ENCODE measurements at regions not wholly inside any gene's neighbourhood (a gene's known extent, or its start where the extent isn't known, plus 50 kb on each side); places are given as distances from the start of the nearest gene placed in this dataset.

GRCh38 chr22:44380756-44381486, 68.2 kb upstream of the SHISAL1 start:
- no peak for TF ChIP-seq CTCF (IDR thresholded peaks at IDR 0.05)
- TF ChIP-seq POLR2A (IDR thresholded peaks at IDR 0.05), result no peak
- Histone ChIP-seq H3K9me3 (no peaks in the 10 kb centered on the region), H3K4me1 (peaks cover 4% of the 10 kb centered on the region), H3K27me3 (no peaks in the 10 kb centered on the region), H3K27ac (no peak overlapping the region), H3K36me3 (ENCODE audit: low read depth, missing control alignments) (no peaks in the 10 kb centered on the region), H3K4me3 (no peak overlapping the region)
- 45 to 64% methylated on average over 14 to 15 of the region's 15 CpGs for WGBS, 2 donors
- DNase-seq, result no peak
- intact Hi-C loops (cut with DNase I; ENCODE audit: low total_unique reads), result no loop called here

- Histone ChIP-seq H3K4me1 (peaks cover 4% of the 10 kb centered on the region), H3K9me3 (no peaks in the 10 kb centered on the region), H3K4me3 (no peak overlapping the region), H3K36me3 (ENCODE audit: low read depth, missing control alignments) (no peaks in the 10 kb centered on the region), H3K27ac (no peak overlapping the region), H3K27me3 (no peaks in the 10 kb centered on the region)
- intact Hi-C loops (cut with DNase I; ENCODE audit: low total_unique reads), result no loop called here
- TF ChIP-seq POLR2A (IDR thresholded peaks at IDR 0.05) (no peak), CTCF (IDR thresholded peaks at IDR 0.05) (no peak)
- DNase-seq, result no peak
- 84 to 85% methylated on average over 14 of the region's 14 CpGs for WGBS, 2 donors
Observed at GRCh38 chr22:44379817-44380755, 67.3 kb upstream of the SHISAL1 start.

GRCh38 chr22:44378380-44378779, 65.6 kb upstream of the SHISAL1 start:
- Histone ChIP-seq H3K4me1 (peaks cover 4% of the 10 kb centered on the region), H3K27me3 (no peaks in the 10 kb centered on the region), H3K9me3 (no peaks in the 10 kb centered on the region), H3K4me3 (no peak overlapping the region), H3K27ac (no peak overlapping the region), H3K36me3 (ENCODE audit: low read depth, missing control alignments) (no peaks in the 10 kb centered on the region)
- intact Hi-C loops (cut with DNase I; ENCODE audit: low total_unique reads), result no loop called here
- no peak for DNase-seq
- TF ChIP-seq CTCF (IDR thresholded peaks at IDR 0.05) (no peak), POLR2A (IDR thresholded peaks at IDR 0.05) (no peak)

GRCh38 chr22:44375451-44375850, 62.7 kb upstream of the SHISAL1 start:
- 88 to 90% methylated on average over 1 of the region's 1 CpG for WGBS, 2 donors

More at GRCh38 chr22:44375451-44375850, 62.7 kb upstream of the SHISAL1 start:
- H3K36me3 ChIP-seq (ENCODE audit: low read depth, missing control alignments), result no peaks in the 10 kb centered on the region
- H3K9me3 ChIP-seq, result no peaks in the 10 kb centered on the region
- H3K27me3 ChIP-seq, result no peaks in the 10 kb centered on the region
- intact Hi-C loops (cut with DNase I; ENCODE audit: low total_unique reads), result no loop called here
- no peak overlapping the region for H3K4me3 ChIP-seq
- TF ChIP-seq POLR2A (IDR thresholded peaks at IDR 0.05), result no peak
- no peak for TF ChIP-seq CTCF (IDR thresholded peaks at IDR 0.05)
- DNase-seq, result no peak
- H3K4me1 ChIP-seq, result no peaks in the 10 kb centered on the region
- H3K27ac ChIP-seq, result no peak overlapping the region
